Naive thymus-derived CD4-positive, alpha-beta T cell (primary cell): ENCODE measurements at regions not wholly inside any gene's neighbourhood (a gene's known extent, or its start where the extent isn't known, plus 50 kb on each side); places are given as distances from the start of the nearest gene placed in this dataset.

Experiments
- ATAC-seq: fragments of 150-1000 bp; cut with Tn5 transposase; 2 replicates; pipeline ENCODE4 v1.10.0; 2021; ENCODE audit warnings: mild to moderate bottlenecking, moderate library complexity
- CTCF ChIA-PET: fragments of 350-600 bp; sonication (Branson Sonifier 250); formaldehyde crosslinking; loops from one replicate; lab custom pipeline; 2021; ENCODE audit warnings: antibody characterized with exemption; lab: Charles Lee
- POLR2A ChIA-PET: fragments of 350-600 bp; sonication (Branson Sonifier 250); formaldehyde crosslinking; loops from one replicate; lab custom pipeline; 2021; ENCODE audit warnings: antibody characterized with exemption, inconsistent platforms; lab: Charles Lee
- DNase-seq, 9 donors: peaks; one replicate each; pipeline versions ENCODE4 v3.0.0 to v3.0.0-alpha.2; 2020 to 2022; ENCODE audit warnings: mixed read lengths in 1 of 9
- H3K27ac ChIP-seq: one replicate; pipeline ENCODE4 v1.7.0; 2013; ENCODE audit warnings: mild to moderate bottlenecking, low read depth, low read length, moderate library complexity
- H3K27me3 ChIP-seq, 2 donors: one replicate each; pipeline ENCODE4 v1.7.0; 2013; ENCODE audit warnings: low read length in 2 of 2, mild to moderate bottlenecking in 2 of 2, moderate library complexity in 2 of 2; ENCODE audit not compliant: control insufficient read depth in 2 of 2, insufficient read depth in 2 of 2
- H3K36me3 ChIP-seq, 3 experiments: 1 replicate in 2 of 3; 2 replicates in 1 of 3; pipeline ENCODE4 v1.7.0; 2013; ENCODE audit warnings: low read length in 3 of 3, mild to moderate bottlenecking in 3 of 3, moderate library complexity in 1 of 3; ENCODE audit not compliant: insufficient read depth in 3 of 3, control insufficient read depth in 2 of 3
- H3K4me1 ChIP-seq, 2 donors: one replicate each; pipeline ENCODE4 v1.7.0; 2013; ENCODE audit warnings: low read length in 2 of 2, mild to moderate bottlenecking in 2 of 2, moderate library complexity in 1 of 2; ENCODE audit not compliant: control insufficient read depth in 2 of 2, insufficient read depth in 2 of 2
- H3K4me3 ChIP-seq: 2 replicates; pipeline ENCODE4 v1.7.0; 2013; ENCODE audit warnings: mild to moderate bottlenecking, low read length
- H3K9me3 ChIP-seq, 3 experiments: 1 replicate in 2 of 3; 2 replicates in 1 of 3; pipeline ENCODE4 v1.7.0; 2013; ENCODE audit warnings: low read length in 3 of 3; ENCODE audit not compliant: control insufficient read depth in 2 of 3
- H3K27ac Mint-ChIP-seq, 9 donors: one replicate each; pipeline ENCODE4 v1.8.0; 2020 to 2022; ENCODE audit warnings: mixed read lengths in 9 of 9, mild to moderate bottlenecking in 8 of 9, moderate library complexity in 5 of 9, inconsistent platforms in 2 of 9
- H3K27me3 Mint-ChIP-seq, 5 donors: one replicate each; pipeline ENCODE4 v1.8.0; 2021 to 2022; ENCODE audit warnings: mixed read lengths in 5 of 5, mild to moderate bottlenecking in 1 of 5
- H3K36me3 Mint-ChIP-seq, 5 donors: one replicate each; pipeline ENCODE4 v1.8.0; 2020 to 2022; ENCODE audit warnings: mixed read lengths in 5 of 5, mild to moderate bottlenecking in 3 of 5, inconsistent platforms in 1 of 5
- H3K4me1 Mint-ChIP-seq, 7 donors: one replicate each; pipeline ENCODE4 v1.8.0; 2020 to 2022; ENCODE audit warnings: mixed read lengths in 7 of 7, mild to moderate bottlenecking in 3 of 7, inconsistent platforms in 1 of 7
- H3K4me3 Mint-ChIP-seq, 10 donors: one replicate each; pipeline ENCODE4 v1.8.0; 2020 to 2022; ENCODE audit warnings: mild to moderate bottlenecking in 10 of 10, mixed read lengths in 10 of 10, moderate library complexity in 6 of 10, inconsistent platforms in 2 of 10
- H3K9me3 Mint-ChIP-seq, 11 donors: one replicate each; pipeline ENCODE4 v1.8.0; 2020 to 2022; ENCODE audit warnings: mixed read lengths in 11 of 11, mild to moderate bottlenecking in 4 of 11, inconsistent platforms in 1 of 11, moderate library complexity in 1 of 11
- intact Hi-C, 2 donors: fragments of 100-400 bp; cut with micrococcal nuclease; formaldehyde crosslinking; loops; one replicate each; pipeline ENCODE4 v1.15.1; 2023

DNA sequence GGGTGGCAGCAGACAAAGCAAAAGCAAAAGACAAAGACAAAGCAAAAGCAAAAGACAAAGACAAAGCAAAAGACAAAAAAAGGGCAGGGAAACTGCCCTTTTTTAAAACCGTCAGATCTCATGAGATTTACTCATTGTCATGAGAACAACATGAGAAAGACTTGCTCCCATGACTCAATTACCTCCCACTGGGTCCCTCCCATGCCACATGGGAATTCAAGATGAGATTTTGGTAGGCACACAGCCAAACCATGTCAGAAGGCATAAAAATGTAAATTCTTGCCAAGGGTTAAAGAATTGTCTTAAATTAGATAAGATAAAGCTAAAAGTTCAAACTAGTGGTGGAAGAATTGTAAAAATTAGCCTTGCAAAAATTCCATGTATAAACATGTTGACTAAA lies 419.7 kb downstream of the TRAM1L1 start:
- Mint-ChIP-seq H3K36me3 (no peaks in the 10 kb centered on the region), H3K27me3 (no peaks in the 10 kb centered on the region), H3K27ac (no peak overlapping the region), H3K9me3 (peaks cover 2 to 15% (median 6%) of the 10 kb centered on the region in 11 donors), H3K4me1 (no peaks in the 10 kb centered on the region), H3K4me3 (no peak overlapping the region)
- Histone ChIP-seq H3K4me1 (no peaks in the 10 kb centered on the region), H3K36me3 (no peaks in the 10 kb centered on the region), H3K4me3 (no peak overlapping the region), H3K27ac (no peak overlapping the region), H3K27me3 (no peaks in the 10 kb centered on the region), H3K9me3 (no peaks in the 10 kb centered on the region)
- ATAC-seq (no peak), DNase-seq (no peak)
- intact Hi-C loops = no loop called here
- CTCF ChIA-PET = no interaction called here
- POLR2A ChIA-PET = no interaction called here

DNA sequence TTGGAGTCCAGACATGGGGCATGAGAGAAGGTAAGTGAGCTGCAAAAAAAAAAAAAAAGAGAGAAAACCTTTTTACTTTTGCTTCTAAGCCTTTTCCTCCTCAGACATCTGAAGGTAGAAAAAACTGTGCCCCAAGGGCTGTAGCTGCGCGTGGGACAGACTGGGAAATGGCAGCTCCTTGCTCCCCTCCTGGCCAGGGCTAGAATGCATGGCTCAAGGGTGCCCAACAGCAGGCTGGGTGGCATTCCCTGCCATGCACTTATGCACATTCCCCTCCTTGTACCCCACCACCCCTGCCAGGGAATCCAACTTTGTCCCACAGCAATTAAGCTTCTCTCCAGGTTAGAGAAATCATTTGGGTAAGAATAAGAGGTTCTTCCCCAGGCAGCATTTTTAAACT lies 421.2 kb downstream of the TRAM1L1 start:
- ChIA-PET CTCF (no interaction called here), POLR2A (no interaction called here)
- Histone ChIP-seq H3K27me3 (no peaks in the 10 kb centered on the region), H3K36me3 (no peaks in the 10 kb centered on the region), H3K4me1 (no peaks in the 10 kb centered on the region), H3K27ac (no peak overlapping the region), H3K4me3 (no peak overlapping the region), H3K9me3 (no peaks in the 10 kb centered on the region)
- Mint-ChIP-seq H3K9me3 (peaks cover 2 to 29% (median 10%) of the 10 kb centered on the region in 11 donors), H3K4me1 (no peaks in the 10 kb centered on the region), H3K27me3 (no peaks in the 10 kb centered on the region), H3K4me3 (no peak overlapping the region), H3K27ac (no peak overlapping the region), H3K36me3 (no peaks in the 10 kb centered on the region)
- no peak for DNase-seq
- intact Hi-C loops = no loop called here
- ATAC-seq = no peak

DNA sequence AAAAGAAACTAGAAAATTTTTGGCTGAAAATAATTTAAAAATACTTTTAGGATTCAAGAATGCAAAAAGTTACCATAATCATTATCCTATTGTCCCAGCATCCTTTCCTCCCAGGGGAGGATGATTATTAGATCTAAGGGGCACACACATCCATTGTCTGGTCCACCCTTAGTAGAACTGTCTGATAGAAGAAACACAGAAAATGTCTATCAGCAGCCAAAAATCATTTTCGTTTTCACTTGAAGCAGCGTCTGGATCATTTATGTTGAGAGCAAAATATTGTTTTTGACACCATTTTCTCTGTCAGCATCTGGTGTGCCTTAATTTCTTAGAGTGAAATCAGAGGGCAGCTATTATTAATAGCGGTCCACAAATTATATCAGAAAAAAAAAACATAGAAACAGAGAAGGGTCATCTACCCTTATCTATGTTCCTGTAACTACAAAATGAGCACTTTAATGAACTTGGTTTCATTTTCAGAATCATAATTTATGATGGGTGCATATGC lies 446.3 kb downstream of the TRAM1L1 start:
- Histone ChIP-seq H3K9me3 (no peaks in the 10 kb centered on the region), H3K36me3 (no peaks in the 10 kb centered on the region), H3K27ac (no peak overlapping the region), H3K4me3 (no peak overlapping the region), H3K27me3 (no peaks in the 10 kb centered on the region), H3K4me1 (no peaks in the 10 kb centered on the region)
- H3K27me3 Mint-ChIP-seq = no peaks in the 10 kb centered on the region
- no peak overlapping the region for H3K4me3 Mint-ChIP-seq
- ChIA-PET CTCF (no interaction called here), POLR2A (no interaction called here)
- no peaks in the 10 kb centered on the region for H3K9me3 Mint-ChIP-seq
- DNase-seq (no peak), ATAC-seq (no peak)
- intact Hi-C loops = no loop called here
- H3K4me1 Mint-ChIP-seq = no peaks in the 10 kb centered on the region
- no peaks in the 10 kb centered on the region for H3K36me3 Mint-ChIP-seq
- H3K27ac Mint-ChIP-seq = no peak overlapping the region

DNA sequence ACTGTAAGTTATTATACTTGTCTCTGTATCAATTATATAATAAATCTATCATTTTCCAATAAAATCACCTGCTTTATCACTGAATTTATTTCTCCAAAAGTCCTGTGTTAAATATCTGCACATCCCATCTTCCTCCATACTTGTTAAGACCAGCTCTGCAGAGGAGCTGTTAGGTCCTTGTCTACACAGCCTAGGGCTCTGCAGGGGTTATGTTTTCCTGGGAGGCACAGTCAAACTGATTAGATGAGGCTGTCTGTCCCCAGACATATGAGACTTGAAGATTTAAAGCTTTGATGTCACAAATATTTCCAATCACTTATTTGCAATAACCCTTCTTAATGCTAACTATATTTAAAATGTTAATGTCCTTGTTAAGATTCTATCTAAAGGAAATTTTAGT lies 446.8 kb downstream of the TRAM1L1 start:
- H3K4me3 Mint-ChIP-seq = no peak overlapping the region

DNA sequence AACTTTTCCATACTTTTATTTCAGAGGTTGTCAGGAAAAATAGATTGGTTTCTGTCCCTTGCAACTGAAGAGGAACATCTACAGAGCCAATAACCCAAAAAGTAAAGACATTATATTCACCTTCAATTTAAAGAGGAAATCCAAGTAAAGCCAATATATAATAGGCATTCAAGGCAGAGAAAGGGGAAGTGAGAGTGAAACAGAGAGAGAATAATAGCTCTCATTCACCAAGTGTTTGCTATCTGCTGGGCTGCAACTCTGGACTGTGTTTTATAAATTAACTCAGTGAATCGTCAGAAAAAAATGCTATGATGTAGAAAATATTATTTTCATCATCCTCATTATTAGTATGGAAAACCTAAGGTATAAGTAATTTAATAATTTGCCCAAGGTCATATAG lies 448.5 kb downstream of the TRAM1L1 start:
- intact Hi-C loops = no loop called here
- no peak for DNase-seq
- peaks cover 0 to 2% (median 0%) of the 10 kb centered on the region in 11 donors for H3K9me3 Mint-ChIP-seq
- H3K27me3 Mint-ChIP-seq = no peaks in the 10 kb centered on the region
- no peaks in the 10 kb centered on the region for H3K36me3 Mint-ChIP-seq
- H3K4me1 ChIP-seq = no peaks in the 10 kb centered on the region
- H3K27ac ChIP-seq = no peak overlapping the region
- no peak for ATAC-seq
- H3K9me3 ChIP-seq = no peaks in the 10 kb centered on the region
- no peak overlapping the region for H3K4me3 ChIP-seq
- H3K4me3 Mint-ChIP-seq = no peak overlapping the region
- no peaks in the 10 kb centered on the region for H3K27me3 ChIP-seq
- CTCF ChIA-PET = no interaction called here
- no peaks in the 10 kb centered on the region for H3K36me3 ChIP-seq
- no peaks in the 10 kb centered on the region for H3K4me1 Mint-ChIP-seq
- POLR2A ChIA-PET = no interaction called here
- no peak overlapping the region for H3K27ac Mint-ChIP-seq

More for the DNA sequence above, 446.8 kb downstream of the TRAM1L1 start:
- Mint-ChIP-seq H3K36me3 (no peaks in the 10 kb centered on the region), H3K9me3 (no peaks in the 10 kb centered on the region), H3K27me3 (no peaks in the 10 kb centered on the region), H3K4me1 (no peaks in the 10 kb centered on the region), H3K27ac (no peak overlapping the region)
- no peaks in the 10 kb centered on the region for H3K36me3 ChIP-seq
- H3K4me3 ChIP-seq = no peak overlapping the region
- H3K27ac ChIP-seq = no peak overlapping the region
- H3K4me1 ChIP-seq = no peaks in the 10 kb centered on the region
- DNase-seq = no peak
- ATAC-seq = no peak
- H3K9me3 ChIP-seq = no peaks in the 10 kb centered on the region
- ChIA-PET POLR2A (no interaction called here), CTCF (no interaction called here)
- no peaks in the 10 kb centered on the region for H3K27me3 ChIP-seq
- intact Hi-C loops = no loop called here

DNA sequence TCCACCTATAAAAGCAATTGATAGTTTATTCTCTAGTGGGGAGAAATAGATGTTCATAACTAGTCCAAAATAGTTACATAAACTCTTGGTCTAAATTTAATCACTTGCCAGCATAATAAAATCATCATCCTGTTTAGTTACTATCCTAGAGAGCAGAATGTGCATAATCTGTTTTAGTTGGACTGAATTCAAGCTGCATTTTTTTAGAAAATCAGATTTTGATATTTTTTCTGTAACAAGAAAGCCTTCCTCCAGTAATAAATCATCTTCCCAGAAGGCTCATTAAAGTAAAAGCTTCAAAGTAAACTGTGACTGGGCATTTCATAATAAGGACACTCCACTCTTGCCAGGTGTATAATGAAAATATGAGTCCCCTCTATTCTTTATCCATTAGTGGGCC lies 453.1 kb downstream of the TRAM1L1 start:
- no peaks in the 10 kb centered on the region for H3K4me1 ChIP-seq
- no peaks in the 10 kb centered on the region for H3K9me3 ChIP-seq
- no peaks in the 10 kb centered on the region for H3K27me3 Mint-ChIP-seq
- intact Hi-C loops = no loop called here
- no peak for ATAC-seq
- no peaks in the 10 kb centered on the region for H3K27me3 ChIP-seq
- ChIA-PET CTCF (no interaction called here), POLR2A (no interaction called here)
- H3K27ac Mint-ChIP-seq = no peak overlapping the region
- H3K4me1 Mint-ChIP-seq = no peaks in the 10 kb centered on the region
- no peak for DNase-seq
- H3K27ac ChIP-seq = no peak overlapping the region
- no peaks in the 10 kb centered on the region for H3K36me3 Mint-ChIP-seq
- H3K36me3 ChIP-seq = no peaks in the 10 kb centered on the region
- peaks cover 0 to 9% (median 0%) of the 10 kb centered on the region in 11 donors for H3K9me3 Mint-ChIP-seq
- H3K4me3 Mint-ChIP-seq = no peak overlapping the region
- H3K4me3 ChIP-seq = no peak overlapping the region

DNA sequence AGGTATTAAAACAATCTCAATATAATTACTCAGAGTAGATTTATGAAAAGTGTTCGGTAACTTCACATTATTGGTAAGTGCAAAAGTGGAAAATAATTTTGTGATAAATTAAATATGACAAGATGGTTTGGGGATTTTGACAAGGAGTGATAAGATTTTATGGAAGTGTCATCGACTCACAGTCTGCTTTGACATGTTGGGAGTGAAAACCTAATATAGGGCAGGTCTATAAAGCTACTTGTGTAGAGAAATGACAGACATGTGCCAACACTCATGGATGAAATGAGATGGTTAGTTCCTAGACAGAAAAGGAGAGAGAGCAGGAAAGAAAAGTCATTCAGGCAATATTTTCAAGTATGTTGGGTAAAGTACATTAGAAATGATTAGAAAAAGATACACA lies 456.8 kb downstream of the TRAM1L1 start:
- CTCF ChIA-PET = no interaction called here
- no peak overlapping the region for H3K27ac ChIP-seq
- H3K27me3 ChIP-seq = no peaks in the 10 kb centered on the region
- no peaks in the 10 kb centered on the region for H3K9me3 ChIP-seq
- POLR2A ChIA-PET = no interaction called here
- H3K4me1 ChIP-seq = no peaks in the 10 kb centered on the region
- Mint-ChIP-seq H3K9me3 (peaks cover 0 to 9% (median 0%) of the 10 kb centered on the region in 11 donors), H3K4me1 (no peaks in the 10 kb centered on the region), H3K27me3 (no peaks in the 10 kb centered on the region), H3K4me3 (no peak overlapping the region), H3K36me3 (no peaks in the 10 kb centered on the region), H3K27ac (no peak overlapping the region)
- H3K36me3 ChIP-seq = no peaks in the 10 kb centered on the region
- ATAC-seq = no peak
- intact Hi-C loops = no loop called here
- no peak overlapping the region for H3K4me3 ChIP-seq
- DNase-seq = no peak
